ENCODE measurements at regions not wholly inside any gene's neighbourhood (a gene's known extent, or its start where the extent isn't known, plus 50 kb on each side); places are given as distances from the start of the nearest gene placed in this dataset.

DNA sequence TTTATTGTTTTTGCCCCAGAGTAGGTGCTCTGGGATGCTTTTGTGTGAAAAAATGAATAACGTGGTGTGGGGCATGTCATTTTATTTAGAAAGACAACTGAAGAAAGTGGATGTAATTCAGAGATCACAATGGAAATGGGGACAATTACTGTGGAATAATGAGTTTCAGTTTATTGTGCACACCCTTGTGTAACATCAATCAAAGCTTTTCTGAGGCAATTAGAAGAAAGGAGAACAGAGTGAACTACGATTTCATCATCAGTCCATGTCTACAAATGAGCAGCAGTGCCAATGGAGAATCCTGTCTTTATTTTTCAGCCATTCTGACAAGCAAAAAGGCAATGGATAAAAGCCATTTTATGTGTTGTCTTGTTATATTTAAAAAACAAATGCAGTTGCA, 339.2 kb downstream of the TMA16 start:
- Histone ChIP-seq H3K27ac (ENCODE audit: extremely low read depth, low read depth, low read length) (no peak overlapping the region), H3K9me3 (ENCODE audit: control insufficient read depth, insufficient read depth, low read depth, low read length) (no peaks in the 10 kb centered on the region), H3K4me3 (ENCODE audit: low read depth, low read length) (no peak overlapping the region), H3K36me3 (ENCODE audit: control insufficient read depth in 2 of 2, insufficient read depth in 1 of 2, low read length in 2 of 2) (no peaks in the 10 kb centered on the region), H3K4me1 (ENCODE audit: control insufficient read depth, insufficient read depth, low read length) (no peaks in the 10 kb centered on the region)
- ChIA-PET POLR2A (no interaction called here), CTCF (no interaction called here)
- TF ChIP-seq ZSCAN23 (tag by site-specific recombination; IDR thresholded peaks at IDR 0.05) (no peak), ZNF274 (IDR thresholded peaks at IDR 0.05; ENCODE audit: low read length) (no peak), ZNF274 (tag by site-specific recombination; IDR thresholded peaks at IDR 0.05; ENCODE audit: borderline replicate concordance) (no peak), ZNF626 (tag by site-specific recombination; IDR thresholded peaks at IDR 0.05) (no peak), SP2 (tag by site-specific recombination; IDR thresholded peaks at IDR 0.05) (no peak)
- TF ChIP-seq, protein P1, sequence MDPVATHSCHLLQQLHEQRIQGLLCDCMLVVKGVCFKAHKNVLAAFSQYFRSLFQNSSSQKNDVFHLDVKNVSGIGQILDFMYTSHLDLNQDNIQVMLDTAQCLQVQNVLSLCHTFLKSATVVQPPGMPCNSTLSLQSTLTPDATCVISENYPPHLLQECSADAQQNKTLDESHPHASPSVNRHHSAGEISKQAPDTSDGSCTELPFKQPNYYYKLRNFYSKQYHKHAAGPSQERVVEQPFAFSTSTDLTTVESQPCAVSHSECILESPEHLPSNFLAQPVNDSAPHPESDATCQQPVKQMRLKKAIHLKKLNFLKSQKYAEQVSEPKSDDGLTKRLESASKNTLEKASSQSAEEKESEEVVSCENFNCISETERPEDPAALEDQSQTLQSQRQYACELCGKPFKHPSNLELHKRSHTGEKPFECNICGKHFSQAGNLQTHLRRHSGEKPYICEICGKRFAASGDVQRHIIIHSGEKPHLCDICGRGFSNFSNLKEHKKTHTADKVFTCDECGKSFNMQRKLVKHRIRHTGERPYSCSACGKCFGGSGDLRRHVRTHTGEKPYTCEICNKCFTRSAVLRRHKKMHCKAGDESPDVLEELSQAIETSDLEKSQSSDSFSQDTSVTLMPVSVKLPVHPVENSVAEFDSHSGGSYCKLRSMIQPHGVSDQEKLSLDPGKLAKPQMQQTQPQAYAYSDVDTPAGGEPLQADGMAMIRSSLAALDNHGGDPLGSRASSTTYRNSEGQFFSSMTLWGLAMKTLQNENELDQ (tag by site-specific recombination; IDR thresholded peaks at IDR 0.05; ENCODE audit: low read depth): no peak
- TF ChIP-seq, protein P2, sequence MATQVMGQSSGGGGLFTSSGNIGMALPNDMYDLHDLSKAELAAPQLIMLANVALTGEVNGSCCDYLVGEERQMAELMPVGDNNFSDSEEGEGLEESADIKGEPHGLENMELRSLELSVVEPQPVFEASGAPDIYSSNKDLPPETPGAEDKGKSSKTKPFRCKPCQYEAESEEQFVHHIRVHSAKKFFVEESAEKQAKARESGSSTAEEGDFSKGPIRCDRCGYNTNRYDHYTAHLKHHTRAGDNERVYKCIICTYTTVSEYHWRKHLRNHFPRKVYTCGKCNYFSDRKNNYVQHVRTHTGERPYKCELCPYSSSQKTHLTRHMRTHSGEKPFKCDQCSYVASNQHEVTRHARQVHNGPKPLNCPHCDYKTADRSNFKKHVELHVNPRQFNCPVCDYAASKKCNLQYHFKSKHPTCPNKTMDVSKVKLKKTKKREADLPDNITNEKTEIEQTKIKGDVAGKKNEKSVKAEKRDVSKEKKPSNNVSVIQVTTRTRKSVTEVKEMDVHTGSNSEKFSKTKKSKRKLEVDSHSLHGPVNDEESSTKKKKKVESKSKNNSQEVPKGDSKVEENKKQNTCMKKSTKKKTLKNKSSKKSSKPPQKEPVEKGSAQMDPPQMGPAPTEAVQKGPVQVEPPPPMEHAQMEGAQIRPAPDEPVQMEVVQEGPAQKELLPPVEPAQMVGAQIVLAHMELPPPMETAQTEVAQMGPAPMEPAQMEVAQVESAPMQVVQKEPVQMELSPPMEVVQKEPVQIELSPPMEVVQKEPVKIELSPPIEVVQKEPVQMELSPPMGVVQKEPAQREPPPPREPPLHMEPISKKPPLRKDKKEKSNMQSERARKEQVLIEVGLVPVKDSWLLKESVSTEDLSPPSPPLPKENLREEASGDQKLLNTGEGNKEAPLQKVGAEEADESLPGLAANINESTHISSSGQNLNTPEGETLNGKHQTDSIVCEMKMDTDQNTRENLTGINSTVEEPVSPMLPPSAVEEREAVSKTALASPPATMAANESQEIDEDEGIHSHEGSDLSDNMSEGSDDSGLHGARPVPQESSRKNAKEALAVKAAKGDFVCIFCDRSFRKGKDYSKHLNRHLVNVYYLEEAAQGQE (tag by site-specific recombination; IDR thresholded peaks at IDR 0.05): no peak
- TF ChIP-seq, protein P3, sequence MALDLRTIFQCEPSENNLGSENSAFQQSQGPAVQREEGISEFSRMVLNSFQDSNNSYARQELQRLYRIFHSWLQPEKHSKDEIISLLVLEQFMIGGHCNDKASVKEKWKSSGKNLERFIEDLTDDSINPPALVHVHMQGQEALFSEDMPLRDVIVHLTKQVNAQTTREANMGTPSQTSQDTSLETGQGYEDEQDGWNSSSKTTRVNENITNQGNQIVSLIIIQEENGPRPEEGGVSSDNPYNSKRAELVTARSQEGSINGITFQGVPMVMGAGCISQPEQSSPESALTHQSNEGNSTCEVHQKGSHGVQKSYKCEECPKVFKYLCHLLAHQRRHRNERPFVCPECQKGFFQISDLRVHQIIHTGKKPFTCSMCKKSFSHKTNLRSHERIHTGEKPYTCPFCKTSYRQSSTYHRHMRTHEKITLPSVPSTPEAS (tag by site-specific recombination; IDR thresholded peaks at IDR 0.05): no peak

DNA sequence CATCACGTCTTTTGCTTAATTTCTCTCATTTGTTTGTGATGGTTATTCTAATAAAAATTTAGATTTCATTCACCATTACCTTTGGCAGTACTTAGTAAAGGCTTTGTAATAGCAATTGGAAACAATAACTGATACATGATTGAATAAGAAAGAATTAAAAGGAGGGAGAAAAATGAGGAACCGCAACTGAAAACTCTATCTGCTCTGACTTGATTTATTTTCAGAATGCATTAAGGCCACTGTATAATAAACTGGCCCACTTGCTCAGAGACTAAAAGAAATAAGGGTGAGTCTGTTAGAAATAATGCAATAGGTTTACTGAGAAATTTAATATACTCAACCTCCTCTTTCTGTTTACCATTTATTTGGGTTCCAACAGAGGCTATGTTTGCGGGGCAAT, 351.5 kb downstream of the TMA16 start:
- Histone ChIP-seq H3K4me1 (ENCODE audit: control insufficient read depth, insufficient read depth, low read length) (no peaks in the 10 kb centered on the region), H3K9me3 (ENCODE audit: control insufficient read depth, insufficient read depth, low read depth, low read length) (no peaks in the 10 kb centered on the region), H3K4me3 (ENCODE audit: low read depth, low read length) (no peak overlapping the region), H3K36me3 (ENCODE audit: control insufficient read depth in 2 of 2, insufficient read depth in 1 of 2, low read length in 2 of 2) (no peaks in the 10 kb centered on the region), H3K27ac (ENCODE audit: extremely low read depth, low read depth, low read length) (no peak overlapping the region)
- ChIA-PET CTCF (no interaction called here), POLR2A (no interaction called here)
- TF ChIP-seq ZNF133 (tag by site-specific recombination; IDR thresholded peaks at IDR 0.05) (no peak), ZBTB1 (tag by site-specific recombination; IDR thresholded peaks at IDR 0.05) (no peak), ZNF677 (tag by site-specific recombination; IDR thresholded peaks at IDR 0.05) (no peak), SETDB1 (IDR thresholded peaks at IDR 0.05; ENCODE audit: insufficient read length, low read length) (no peak), ZNF561 (tag by site-specific recombination; IDR thresholded peaks at IDR 0.05; ENCODE audit: borderline replicate concordance) (no peak), ZNF560 (tag by site-specific recombination; IDR thresholded peaks at IDR 0.05; ENCODE audit: borderline replicate concordance) (no peak), FEZF1 (tag by site-specific recombination; IDR thresholded peaks at IDR 0.05) (no peak), ZNF404 (tag by site-specific recombination; IDR thresholded peaks at IDR 0.05) (no peak), ZNF548 (tag by site-specific recombination; IDR thresholded peaks at IDR 0.05) (no peak)
- TF ChIP-seq, protein P4, sequence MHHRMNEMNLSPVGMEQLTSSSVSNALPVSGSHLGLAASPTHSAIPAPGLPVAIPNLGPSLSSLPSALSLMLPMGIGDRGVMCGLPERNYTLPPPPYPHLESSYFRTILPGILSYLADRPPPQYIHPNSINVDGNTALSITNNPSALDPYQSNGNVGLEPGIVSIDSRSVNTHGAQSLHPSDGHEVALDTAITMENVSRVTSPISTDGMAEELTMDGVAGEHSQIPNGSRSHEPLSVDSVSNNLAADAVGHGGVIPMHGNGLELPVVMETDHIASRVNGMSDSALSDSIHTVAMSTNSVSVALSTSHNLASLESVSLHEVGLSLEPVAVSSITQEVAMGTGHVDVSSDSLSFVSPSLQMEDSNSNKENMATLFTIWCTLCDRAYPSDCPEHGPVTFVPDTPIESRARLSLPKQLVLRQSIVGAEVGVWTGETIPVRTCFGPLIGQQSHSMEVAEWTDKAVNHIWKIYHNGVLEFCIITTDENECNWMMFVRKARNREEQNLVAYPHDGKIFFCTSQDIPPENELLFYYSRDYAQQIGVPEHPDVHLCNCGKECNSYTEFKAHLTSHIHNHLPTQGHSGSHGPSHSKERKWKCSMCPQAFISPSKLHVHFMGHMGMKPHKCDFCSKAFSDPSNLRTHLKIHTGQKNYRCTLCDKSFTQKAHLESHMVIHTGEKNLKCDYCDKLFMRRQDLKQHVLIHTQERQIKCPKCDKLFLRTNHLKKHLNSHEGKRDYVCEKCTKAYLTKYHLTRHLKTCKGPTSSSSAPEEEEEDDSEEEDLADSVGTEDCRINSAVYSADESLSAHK (tag by site-specific recombination; IDR thresholded peaks at IDR 0.05): no peak
- TF ChIP-seq, protein P3 (tag by site-specific recombination; IDR thresholded peaks at IDR 0.05): no peak
- TF ChIP-seq, protein P5, sequence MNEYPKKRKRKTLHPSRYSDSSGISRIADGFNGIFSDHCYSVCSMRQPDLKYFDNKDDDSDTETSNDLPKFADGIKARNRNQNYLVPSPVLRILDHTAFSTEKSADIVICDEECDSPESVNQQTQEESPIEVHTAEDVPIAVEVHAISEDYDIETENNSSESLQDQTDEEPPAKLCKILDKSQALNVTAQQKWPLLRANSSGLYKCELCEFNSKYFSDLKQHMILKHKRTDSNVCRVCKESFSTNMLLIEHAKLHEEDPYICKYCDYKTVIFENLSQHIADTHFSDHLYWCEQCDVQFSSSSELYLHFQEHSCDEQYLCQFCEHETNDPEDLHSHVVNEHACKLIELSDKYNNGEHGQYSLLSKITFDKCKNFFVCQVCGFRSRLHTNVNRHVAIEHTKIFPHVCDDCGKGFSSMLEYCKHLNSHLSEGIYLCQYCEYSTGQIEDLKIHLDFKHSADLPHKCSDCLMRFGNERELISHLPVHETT (tag by site-specific recombination; IDR thresholded peaks at IDR 0.05): no peak
- TF ChIP-seq, protein P6, sequence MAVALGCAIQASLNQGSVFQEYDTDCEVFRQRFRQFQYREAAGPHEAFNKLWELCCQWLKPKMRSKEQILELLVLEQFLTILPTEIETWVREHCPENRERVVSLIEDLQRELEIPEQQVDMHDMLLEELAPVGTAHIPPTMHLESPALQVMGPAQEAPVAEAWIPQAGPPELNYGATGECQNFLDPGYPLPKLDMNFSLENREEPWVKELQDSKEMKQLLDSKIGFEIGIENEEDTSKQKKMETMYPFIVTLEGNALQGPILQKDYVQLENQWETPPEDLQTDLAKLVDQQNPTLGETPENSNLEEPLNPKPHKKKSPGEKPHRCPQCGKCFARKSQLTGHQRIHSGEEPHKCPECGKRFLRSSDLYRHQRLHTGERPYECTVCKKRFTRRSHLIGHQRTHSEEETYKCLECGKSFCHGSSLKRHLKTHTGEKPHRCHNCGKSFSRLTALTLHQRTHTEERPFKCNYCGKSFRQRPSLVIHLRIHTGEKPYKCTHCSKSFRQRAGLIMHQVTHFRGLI (tag by site-specific recombination; IDR thresholded peaks at IDR 0.05): no peak
